ENCODE measurements at regions not wholly inside any gene's neighbourhood (a gene's known extent, or its start where the extent isn't known, plus 50 kb on each side); places are given as distances from the start of the nearest gene placed in this dataset.

DNA sequence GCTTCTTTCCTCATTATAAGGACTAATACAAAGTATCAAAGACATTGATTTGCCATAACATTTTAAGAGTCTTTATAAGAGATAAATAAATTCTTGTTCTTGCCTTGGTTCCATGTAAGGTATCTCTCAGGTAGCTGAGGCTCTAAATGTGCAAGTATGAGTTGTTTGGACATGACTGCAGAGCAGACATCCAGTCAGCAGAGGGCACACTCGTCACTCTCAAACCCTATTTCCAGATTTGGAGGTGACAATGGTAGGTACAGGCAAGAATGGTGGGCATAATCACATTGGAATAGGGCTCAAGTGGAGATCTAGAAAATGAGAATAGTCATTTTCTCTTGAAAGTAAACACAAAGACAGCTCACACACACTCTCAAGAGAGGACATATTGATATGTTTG lies 133.3 kb upstream of the ZIC3 start:
- TF ChIP-seq, protein P1, sequence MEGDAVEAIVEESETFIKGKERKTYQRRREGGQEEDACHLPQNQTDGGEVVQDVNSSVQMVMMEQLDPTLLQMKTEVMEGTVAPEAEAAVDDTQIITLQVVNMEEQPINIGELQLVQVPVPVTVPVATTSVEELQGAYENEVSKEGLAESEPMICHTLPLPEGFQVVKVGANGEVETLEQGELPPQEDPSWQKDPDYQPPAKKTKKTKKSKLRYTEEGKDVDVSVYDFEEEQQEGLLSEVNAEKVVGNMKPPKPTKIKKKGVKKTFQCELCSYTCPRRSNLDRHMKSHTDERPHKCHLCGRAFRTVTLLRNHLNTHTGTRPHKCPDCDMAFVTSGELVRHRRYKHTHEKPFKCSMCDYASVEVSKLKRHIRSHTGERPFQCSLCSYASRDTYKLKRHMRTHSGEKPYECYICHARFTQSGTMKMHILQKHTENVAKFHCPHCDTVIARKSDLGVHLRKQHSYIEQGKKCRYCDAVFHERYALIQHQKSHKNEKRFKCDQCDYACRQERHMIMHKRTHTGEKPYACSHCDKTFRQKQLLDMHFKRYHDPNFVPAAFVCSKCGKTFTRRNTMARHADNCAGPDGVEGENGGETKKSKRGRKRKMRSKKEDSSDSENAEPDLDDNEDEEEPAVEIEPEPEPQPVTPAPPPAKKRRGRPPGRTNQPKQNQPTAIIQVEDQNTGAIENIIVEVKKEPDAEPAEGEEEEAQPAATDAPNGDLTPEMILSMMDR (IDR thresholded peaks at IDR 0.05; ENCODE audit: extremely low read depth, low read depth, low read length): peak; percentile 17
- no peak overlapping the region for H3K4me3 ChIP-seq (ENCODE audit: insufficient read depth, low read length)
- no peaks in the 10 kb centered on the region for H3K79me2 ChIP-seq (ENCODE audit: insufficient read depth, low read length)
- no peaks in the 10 kb centered on the region for H3K4me1 ChIP-seq (ENCODE audit: insufficient read depth, low read length)
- no peak overlapping the region for H3K27ac ChIP-seq (ENCODE audit: low read depth, low read length)
- H3K27me3 ChIP-seq (ENCODE audit: insufficient read depth, low read length): peaks cover 14% of the 10 kb centered on the region
- H3K36me3 ChIP-seq (ENCODE audit: insufficient read depth, low read length): no peaks in the 10 kb centered on the region
- no peak overlapping the region for H3K4me2 ChIP-seq (ENCODE audit: insufficient read depth, low read length)
- H3K9me3 ChIP-seq (ENCODE audit: low read depth, low read length): no peaks in the 10 kb centered on the region
- H4K20me1 ChIP-seq (ENCODE audit: insufficient read depth, low read length): no peaks in the 10 kb centered on the region
- peak; percentile 42 for DNase-seq (ENCODE audit: insufficient read length, low spot score, missing footprints)
- no peak overlapping the region for H2AFZ ChIP-seq (ENCODE audit: low read length)

DNA sequence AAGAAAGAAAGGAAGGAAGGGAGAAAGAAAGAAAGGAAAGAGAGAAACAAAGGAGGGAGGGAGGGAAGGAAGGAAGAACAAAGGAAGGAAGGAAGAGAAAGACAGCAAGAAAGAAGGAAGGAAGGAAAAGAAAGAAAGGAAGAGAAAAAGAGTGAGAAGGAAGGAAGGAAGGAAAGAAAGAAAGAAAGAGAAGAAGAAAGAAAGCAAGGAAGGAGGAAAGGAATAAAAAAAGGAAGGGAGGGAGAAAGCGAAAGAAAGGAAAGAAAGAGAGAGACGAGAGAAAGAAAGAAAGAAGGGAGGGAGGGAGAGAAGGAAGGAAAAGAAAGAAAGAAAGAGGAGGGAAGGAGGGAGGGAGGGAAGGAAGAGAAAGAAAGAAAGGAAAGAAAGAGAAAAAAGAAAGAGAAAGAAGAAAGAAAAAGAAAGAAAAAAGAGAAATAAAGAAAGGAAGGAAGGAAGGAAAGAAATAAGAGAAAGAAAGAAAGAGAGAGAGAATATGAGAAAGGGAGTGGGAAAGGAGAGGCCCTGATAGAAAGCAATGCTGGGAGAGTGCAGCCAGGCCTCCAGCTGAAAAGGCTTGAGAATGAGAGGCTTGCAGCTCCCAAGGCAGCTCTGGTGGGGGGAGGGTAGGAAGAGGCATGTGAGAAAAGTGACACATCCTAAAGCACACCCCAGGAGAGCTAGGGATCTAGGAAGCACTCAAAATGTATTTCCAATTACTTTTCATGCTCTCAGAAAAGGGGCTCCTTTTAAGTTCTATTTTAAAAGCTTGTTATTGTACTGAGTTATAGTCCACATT lies 134.0 kb upstream of the ZIC3 start:
- no peak overlapping the region for H3K27ac ChIP-seq (ENCODE audit: low read depth, low read length)
- H3K79me2 ChIP-seq (ENCODE audit: insufficient read depth, low read length): no peaks in the 10 kb centered on the region
- peaks cover 17% of the 10 kb centered on the region for H3K27me3 ChIP-seq (ENCODE audit: insufficient read depth, low read length)
- H3K9me3 ChIP-seq (ENCODE audit: low read depth, low read length): no peaks in the 10 kb centered on the region
- H3K4me3 ChIP-seq (ENCODE audit: insufficient read depth, low read length): no peak overlapping the region
- TF ChIP-seq, protein P1 (IDR thresholded peaks at IDR 0.05; ENCODE audit: extremely low read depth, low read depth, low read length): no peak
- no peak for DNase-seq (ENCODE audit: insufficient read length, low spot score, missing footprints)
- no peaks in the 10 kb centered on the region for H3K36me3 ChIP-seq (ENCODE audit: insufficient read depth, low read length)
- H2AFZ ChIP-seq (ENCODE audit: low read length): no peak overlapping the region
- no peaks in the 10 kb centered on the region for H4K20me1 ChIP-seq (ENCODE audit: insufficient read depth, low read length)
- H3K4me2 ChIP-seq (ENCODE audit: insufficient read depth, low read length): no peak overlapping the region
- H3K4me1 ChIP-seq (ENCODE audit: insufficient read depth, low read length): no peaks in the 10 kb centered on the region

DNA sequence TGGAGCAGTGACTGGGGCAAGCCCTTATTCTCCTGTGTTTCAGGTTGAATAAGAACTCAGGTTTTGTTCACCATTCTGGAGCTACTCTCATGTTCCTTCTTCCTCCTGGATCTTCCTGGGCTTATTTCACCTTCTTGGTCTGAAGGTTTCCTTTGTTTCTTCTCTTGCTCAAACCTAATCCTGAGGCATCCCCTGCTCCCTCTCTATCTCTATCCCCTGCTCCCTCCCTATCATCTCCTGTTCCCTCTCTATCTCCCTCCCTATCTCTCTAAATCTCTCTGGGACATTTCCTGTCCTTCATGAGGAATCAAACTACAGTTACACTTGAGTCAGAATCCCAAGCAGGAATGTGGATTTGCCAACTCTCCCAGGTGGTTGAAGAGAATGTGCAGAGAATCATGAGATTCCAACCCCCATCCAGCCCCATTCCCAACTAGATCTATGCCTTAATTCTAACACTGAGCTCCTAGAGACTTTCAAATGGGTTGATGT lies 134.9 kb upstream of the ZIC3 start:
- Histone ChIP-seq H3K4me2 (ENCODE audit: insufficient read depth, low read length) (no peak overlapping the region), H3K27ac (ENCODE audit: low read depth, low read length) (no peak overlapping the region), H3K36me3 (ENCODE audit: insufficient read depth, low read length) (no peaks in the 10 kb centered on the region), H4K20me1 (ENCODE audit: insufficient read depth, low read length) (no peaks in the 10 kb centered on the region), H3K27me3 (ENCODE audit: insufficient read depth, low read length) (peaks cover 19% of the 10 kb centered on the region), H3K79me2 (ENCODE audit: insufficient read depth, low read length) (no peaks in the 10 kb centered on the region), H2AFZ (ENCODE audit: low read length) (no peak overlapping the region), H3K4me1 (ENCODE audit: insufficient read depth, low read length) (no peaks in the 10 kb centered on the region), H3K4me3 (ENCODE audit: insufficient read depth, low read length) (no peak overlapping the region), H3K9me3 (ENCODE audit: low read depth, low read length) (no peaks in the 10 kb centered on the region)
- TF ChIP-seq, protein P1 (IDR thresholded peaks at IDR 0.05; ENCODE audit: extremely low read depth, low read depth, low read length): no peak
- DNase-seq (ENCODE audit: insufficient read length, low spot score, missing footprints): peak; percentile 15

- no peak overlapping the region for H3K4me2 ChIP-seq (ENCODE audit: insufficient read depth, low read length)
- no peaks in the 10 kb centered on the region for H3K36me3 ChIP-seq (ENCODE audit: insufficient read depth, low read length)
- H4K20me1 ChIP-seq (ENCODE audit: insufficient read depth, low read length): no peaks in the 10 kb centered on the region
- H3K79me2 ChIP-seq (ENCODE audit: insufficient read depth, low read length): no peaks in the 10 kb centered on the region
- H3K9me3 ChIP-seq (ENCODE audit: low read depth, low read length): no peaks in the 10 kb centered on the region
- H3K27ac ChIP-seq (ENCODE audit: low read depth, low read length): no peak overlapping the region
- H3K27me3 ChIP-seq (ENCODE audit: insufficient read depth, low read length): peaks cover 20% of the 10 kb centered on the region
- TF ChIP-seq, protein P1 (IDR thresholded peaks at IDR 0.05; ENCODE audit: extremely low read depth, low read depth, low read length): no peak
- no peaks in the 10 kb centered on the region for H3K4me1 ChIP-seq (ENCODE audit: insufficient read depth, low read length)
- H3K4me3 ChIP-seq (ENCODE audit: insufficient read depth, low read length): no peak overlapping the region
- H2AFZ ChIP-seq (ENCODE audit: low read length): no peak overlapping the region
- peak; percentile 71 for DNase-seq (ENCODE audit: insufficient read length, low spot score, missing footprints)
These were observed 135.6 kb upstream of the ZIC3 start for GRCh38 chrX:137430301-137430700.

Data from osteoblast (primary cell).